LNCaP clone FGC (cell line): ENCODE measurements at regions not wholly inside any gene's neighbourhood (a gene's known extent, or its start where the extent isn't known, plus 50 kb on each side); places are given as distances from the start of the nearest gene placed in this dataset.
A peak's percentile ranks its signal among the peaks of the same experiment; 100 is the strongest.

ENCODE experiments used
- DNase-seq: peaks from one replicate; pipeline ENCODE4 v3.0.0-alpha.2; 2011; ENCODE audit warnings: low read depth
- H3K4me3 ChIP-seq: 2 replicates; pipeline ENCODE4 v1.5.1; 2011; ENCODE audit warnings: mild to moderate bottlenecking, low read depth, low read length, control low read depth
- TF ChIP-seq, protein P1 (sequence below): IDR thresholded peaks from 2 replicates; pipeline ENCODE4 v1.5.1; 2012; ENCODE audit warnings: mild to moderate bottlenecking; ENCODE audit not compliant: control insufficient read depth, insufficient read depth; ENCODE audit errors: extremely low read depth

- TF ChIP-seq, protein P1, sequence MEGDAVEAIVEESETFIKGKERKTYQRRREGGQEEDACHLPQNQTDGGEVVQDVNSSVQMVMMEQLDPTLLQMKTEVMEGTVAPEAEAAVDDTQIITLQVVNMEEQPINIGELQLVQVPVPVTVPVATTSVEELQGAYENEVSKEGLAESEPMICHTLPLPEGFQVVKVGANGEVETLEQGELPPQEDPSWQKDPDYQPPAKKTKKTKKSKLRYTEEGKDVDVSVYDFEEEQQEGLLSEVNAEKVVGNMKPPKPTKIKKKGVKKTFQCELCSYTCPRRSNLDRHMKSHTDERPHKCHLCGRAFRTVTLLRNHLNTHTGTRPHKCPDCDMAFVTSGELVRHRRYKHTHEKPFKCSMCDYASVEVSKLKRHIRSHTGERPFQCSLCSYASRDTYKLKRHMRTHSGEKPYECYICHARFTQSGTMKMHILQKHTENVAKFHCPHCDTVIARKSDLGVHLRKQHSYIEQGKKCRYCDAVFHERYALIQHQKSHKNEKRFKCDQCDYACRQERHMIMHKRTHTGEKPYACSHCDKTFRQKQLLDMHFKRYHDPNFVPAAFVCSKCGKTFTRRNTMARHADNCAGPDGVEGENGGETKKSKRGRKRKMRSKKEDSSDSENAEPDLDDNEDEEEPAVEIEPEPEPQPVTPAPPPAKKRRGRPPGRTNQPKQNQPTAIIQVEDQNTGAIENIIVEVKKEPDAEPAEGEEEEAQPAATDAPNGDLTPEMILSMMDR: no peak
- DNase-seq: no peak
- no peak overlapping the region for H3K4me3 ChIP-seq
Measured at GRCh38 chr3:164451072-164451910, 627.0 kb downstream of the SI start.

DNA sequence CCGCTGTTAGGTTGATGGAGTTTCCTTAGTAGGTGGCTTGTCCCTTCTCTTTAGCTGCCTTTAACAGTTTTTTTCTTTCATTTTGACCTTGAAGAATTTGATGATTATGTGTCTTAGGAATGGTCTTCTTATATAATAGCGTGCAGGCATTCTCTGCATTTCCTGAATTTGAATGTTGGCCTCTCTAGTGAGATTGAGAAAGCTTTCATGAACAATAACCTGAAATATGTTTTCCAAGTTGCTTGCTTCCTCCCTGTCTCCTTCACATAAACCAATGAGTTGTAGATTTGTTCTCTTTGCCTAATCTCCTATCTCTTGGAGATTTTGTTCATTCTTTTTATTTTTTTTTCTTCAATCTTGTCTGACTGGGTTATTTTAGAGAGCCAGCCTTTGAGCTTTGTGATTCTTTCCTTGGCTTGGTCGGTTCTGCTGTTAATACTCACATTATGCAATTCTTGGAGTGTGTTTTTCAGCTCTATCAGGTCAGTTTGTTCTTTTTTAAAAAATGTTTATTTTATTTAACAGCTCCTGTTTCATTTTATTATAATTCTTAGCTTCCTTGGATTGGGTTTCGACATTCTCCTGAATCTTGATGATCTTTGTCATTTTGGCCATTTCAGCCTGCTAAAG, 627.9 kb downstream of the SI start:
- H3K4me3 ChIP-seq: no peak overlapping the region
- TF ChIP-seq, protein P1: no peak
- DNase-seq: no peak

GRCh38 chr3:164419220-164419619, 659.1 kb downstream of the SI start:
- DNase-seq: no peak
- TF ChIP-seq, protein P1: no peak
- no peak overlapping the region for H3K4me3 ChIP-seq

GRCh38 chr3:164418414-164418813, 659.9 kb downstream of the SI start:
- TF ChIP-seq, protein P1: no peak
- DNase-seq: peak; percentile 55
- no peak overlapping the region for H3K4me3 ChIP-seq

DNA sequence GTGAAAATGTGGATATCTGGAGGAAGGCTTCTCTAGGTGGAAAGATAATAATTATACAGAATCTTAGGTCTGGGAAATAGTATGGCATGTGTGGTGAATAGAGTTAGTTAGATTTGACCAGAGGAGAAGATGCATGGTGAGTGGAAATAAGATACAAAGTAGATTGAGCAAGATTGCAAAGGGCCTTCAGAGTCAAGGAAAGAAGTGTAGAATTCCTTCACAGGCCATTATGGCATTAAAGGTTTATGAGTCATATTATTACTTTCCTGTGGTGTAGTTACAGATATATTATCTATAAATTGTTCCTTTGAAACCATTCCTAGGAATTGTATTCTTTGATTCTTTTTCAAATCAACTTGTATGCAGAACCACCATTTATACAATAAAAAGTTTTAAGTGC, 660.3 kb downstream of the SI start:
- DNase-seq: no peak
- TF ChIP-seq, protein P1: no peak
- no peak overlapping the region for H3K4me3 ChIP-seq

- DNase-seq: no peak
- TF ChIP-seq, protein P1: no peak
- H3K4me3 ChIP-seq: no peak overlapping the region
Measured at GRCh38 chr3:164416491-164417222, 661.6 kb downstream of the SI start.
